PC-3 (cell line): ENCODE measurements at regions not wholly inside any gene's neighbourhood (a gene's known extent, or its start where the extent isn't known, plus 50 kb on each side); places are given as distances from the start of the nearest gene placed in this dataset.

ENCODE experiments used
- CTCF ChIP-seq: fragments of 300-600 bp; sonication (generic); conservative IDR thresholded peaks from 2 replicates; pipeline ENCODE4 v1.5.1; 2017; ENCODE audit warnings: antibody characterized with exemption, low read depth, mild to moderate bottlenecking, low read length
- EZH2 ChIP-seq: fragments of 300-600 bp; sonication (generic); IDR thresholded peaks from one replicate; pipeline ENCODE4 v1.6.1; 2017; ENCODE audit warnings: antibody characterized with exemption, mild to moderate bottlenecking, low read length; ENCODE audit not compliant: unreplicated experiment
- EZH2phosphoT487 ChIP-seq: fragments of 300-600 bp; sonication (generic); IDR thresholded peaks from 2 replicates; pipeline ENCODE4 v1.6.1; 2018; ENCODE audit warnings: mild to moderate bottlenecking, antibody characterized with exemption, low read length, borderline replicate concordance

DNA sequence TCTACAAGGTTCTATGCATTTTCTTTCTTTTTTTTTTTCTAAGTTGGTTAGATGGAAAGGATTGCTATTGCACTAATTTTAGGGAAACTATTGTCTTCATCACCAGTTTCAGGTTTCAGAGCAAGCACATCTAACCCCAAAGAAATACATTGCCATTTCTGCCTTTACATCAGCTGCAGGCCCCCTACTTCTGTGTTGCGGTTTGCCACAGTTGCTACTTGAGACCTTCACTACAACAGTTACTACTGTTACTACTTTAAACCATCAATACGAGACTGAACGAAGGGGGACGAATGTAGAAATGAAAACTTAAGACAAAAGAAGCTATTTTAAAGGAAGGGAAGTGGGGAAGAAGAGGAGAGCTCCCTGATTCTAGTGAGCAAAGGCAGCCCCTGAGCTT lies 256.7 kb upstream of the LCORL start:
- TF ChIP-seq CTCF (no peak), EZH2 (no peak), EZH2phosphoT487 (no peak)
